Right lobe of liver (tissue), 4 donors: ENCODE measurements at regions not wholly inside any gene's neighbourhood (a gene's known extent, or its start where the extent isn't known, plus 50 kb on each side); places are given as distances from the start of the nearest gene placed in this dataset.

Experiments used
- CTCF ChIP-seq, 4 donors: fragments of 200-600 bp in 3 of 4; fragments of 450-650 bp in 1 of 4; IDR thresholded peaks; one replicate each; pipeline versions ENCODE4 v1.5.1 to v1.8.0; 2016 to 2022; ENCODE audit warnings: antibody characterized with exemption in 4 of 4, mild to moderate bottlenecking in 2 of 4
- POLR2A ChIP-seq: fragments of 450-650 bp; IDR thresholded peaks from one replicate; pipeline ENCODE4 v1.6.1; 2017; ENCODE audit warnings: antibody characterized with exemption, mild to moderate bottlenecking
- donor health status: DM: no; HTN: no; CAD: no.
- donor health status: DM: no; HTN: no; CAD: no.
- donor health status: DM: no; HTN: yes; CAD: no.

- no peak for TF ChIP-seq CTCF (IDR thresholded peaks at IDR 0.05)
- TF ChIP-seq POLR2A = no peak
Measured at GRCh38 chr1:30537279-30537678, 186.1 kb downstream of the MATN1 start.
